ENCODE measurements at regions not wholly inside any gene's neighbourhood (a gene's known extent, or its start where the extent isn't known, plus 50 kb on each side); places are given as distances from the start of the nearest gene placed in this dataset.

DNA sequence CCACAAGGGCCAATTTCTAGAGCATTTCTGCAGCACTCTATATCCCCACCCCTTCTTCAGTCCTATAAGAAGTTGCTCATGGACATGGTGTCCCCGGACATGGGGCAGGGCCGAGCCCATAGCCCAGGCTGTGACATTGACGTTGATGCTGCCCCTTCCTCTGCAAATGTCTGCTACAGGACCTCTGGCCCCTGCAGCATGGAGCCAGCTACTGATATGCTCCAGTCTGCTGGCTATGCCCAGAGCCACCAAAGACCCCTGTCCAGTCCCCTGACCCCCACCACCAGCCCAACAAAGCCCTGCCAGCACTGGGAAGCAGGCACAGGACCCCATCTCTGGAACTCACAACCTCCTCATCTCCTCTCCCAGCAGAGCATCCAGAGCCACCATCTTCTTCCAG is 120.1 kb upstream of the SMAD3 start:
- ATAC-seq, result no peak
- DNase-seq (ENCODE audit: low spot score), result no peak
- TF ChIP-seq, protein P1, sequence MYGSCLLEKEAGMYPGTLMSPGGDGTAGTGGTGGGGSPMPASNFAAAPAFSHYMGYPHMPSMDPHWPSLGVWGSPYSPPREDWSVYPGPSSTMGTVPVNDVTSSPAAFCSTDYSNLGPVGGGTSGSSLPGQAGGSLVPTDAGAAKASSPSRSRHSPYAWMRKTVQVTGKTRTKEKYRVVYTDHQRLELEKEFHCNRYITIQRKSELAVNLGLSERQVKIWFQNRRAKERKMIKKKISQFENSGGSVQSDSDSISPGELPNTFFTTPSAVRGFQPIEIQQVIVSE (CRISPR knock-in tag; IDR thresholded peaks at IDR 0.05; ENCODE audit: borderline replicate concordance), result no peak
- TF ChIP-seq, protein P2, sequence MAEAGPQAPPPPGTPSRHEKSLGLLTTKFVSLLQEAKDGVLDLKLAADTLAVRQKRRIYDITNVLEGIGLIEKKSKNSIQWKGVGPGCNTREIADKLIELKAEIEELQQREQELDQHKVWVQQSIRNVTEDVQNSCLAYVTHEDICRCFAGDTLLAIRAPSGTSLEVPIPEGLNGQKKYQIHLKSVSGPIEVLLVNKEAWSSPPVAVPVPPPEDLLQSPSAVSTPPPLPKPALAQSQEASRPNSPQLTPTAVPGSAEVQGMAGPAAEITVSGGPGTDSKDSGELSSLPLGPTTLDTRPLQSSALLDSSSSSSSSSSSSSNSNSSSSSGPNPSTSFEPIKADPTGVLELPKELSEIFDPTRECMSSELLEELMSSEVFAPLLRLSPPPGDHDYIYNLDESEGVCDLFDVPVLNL (CRISPR knock-in tag; IDR thresholded peaks at IDR 0.05; ENCODE audit: borderline replicate concordance, low read depth), result no peak
- TF ChIP-seq RELA (CRISPR knock-in tag; IDR thresholded peaks at IDR 0.05; ENCODE audit: borderline replicate concordance), result no peak
- TF ChIP-seq, protein P3, sequence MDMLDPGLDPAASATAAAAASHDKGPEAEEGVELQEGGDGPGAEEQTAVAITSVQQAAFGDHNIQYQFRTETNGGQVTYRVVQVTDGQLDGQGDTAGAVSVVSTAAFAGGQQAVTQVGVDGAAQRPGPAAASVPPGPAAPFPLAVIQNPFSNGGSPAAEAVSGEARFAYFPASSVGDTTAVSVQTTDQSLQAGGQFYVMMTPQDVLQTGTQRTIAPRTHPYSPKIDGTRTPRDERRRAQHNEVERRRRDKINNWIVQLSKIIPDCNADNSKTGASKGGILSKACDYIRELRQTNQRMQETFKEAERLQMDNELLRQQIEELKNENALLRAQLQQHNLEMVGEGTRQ (CRISPR knock-in tag; IDR thresholded peaks at IDR 0.05), result no peak
- no peak for TF ChIP-seq CREB1 (CRISPR knock-in tag; IDR thresholded peaks at IDR 0.05)
- TF ChIP-seq, protein P4, sequence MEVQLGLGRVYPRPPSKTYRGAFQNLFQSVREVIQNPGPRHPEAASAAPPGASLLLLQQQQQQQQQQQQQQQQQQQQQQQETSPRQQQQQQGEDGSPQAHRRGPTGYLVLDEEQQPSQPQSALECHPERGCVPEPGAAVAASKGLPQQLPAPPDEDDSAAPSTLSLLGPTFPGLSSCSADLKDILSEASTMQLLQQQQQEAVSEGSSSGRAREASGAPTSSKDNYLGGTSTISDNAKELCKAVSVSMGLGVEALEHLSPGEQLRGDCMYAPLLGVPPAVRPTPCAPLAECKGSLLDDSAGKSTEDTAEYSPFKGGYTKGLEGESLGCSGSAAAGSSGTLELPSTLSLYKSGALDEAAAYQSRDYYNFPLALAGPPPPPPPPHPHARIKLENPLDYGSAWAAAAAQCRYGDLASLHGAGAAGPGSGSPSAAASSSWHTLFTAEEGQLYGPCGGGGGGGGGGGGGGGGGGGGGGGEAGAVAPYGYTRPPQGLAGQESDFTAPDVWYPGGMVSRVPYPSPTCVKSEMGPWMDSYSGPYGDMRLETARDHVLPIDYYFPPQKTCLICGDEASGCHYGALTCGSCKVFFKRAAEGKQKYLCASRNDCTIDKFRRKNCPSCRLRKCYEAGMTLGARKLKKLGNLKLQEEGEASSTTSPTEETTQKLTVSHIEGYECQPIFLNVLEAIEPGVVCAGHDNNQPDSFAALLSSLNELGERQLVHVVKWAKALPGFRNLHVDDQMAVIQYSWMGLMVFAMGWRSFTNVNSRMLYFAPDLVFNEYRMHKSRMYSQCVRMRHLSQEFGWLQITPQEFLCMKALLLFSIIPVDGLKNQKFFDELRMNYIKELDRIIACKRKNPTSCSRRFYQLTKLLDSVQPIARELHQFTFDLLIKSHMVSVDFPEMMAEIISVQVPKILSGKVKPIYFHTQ (CRISPR knock-in tag; IDR thresholded peaks at IDR 0.05), result no peak
- no peak for TF ChIP-seq FOXJ3 (CRISPR knock-in tag; IDR thresholded peaks at IDR 0.05; ENCODE audit: borderline replicate concordance)
- no peak for TF ChIP-seq TEAD1 (CRISPR knock-in tag; IDR thresholded peaks at IDR 0.05)
- TF ChIP-seq, protein P5, sequence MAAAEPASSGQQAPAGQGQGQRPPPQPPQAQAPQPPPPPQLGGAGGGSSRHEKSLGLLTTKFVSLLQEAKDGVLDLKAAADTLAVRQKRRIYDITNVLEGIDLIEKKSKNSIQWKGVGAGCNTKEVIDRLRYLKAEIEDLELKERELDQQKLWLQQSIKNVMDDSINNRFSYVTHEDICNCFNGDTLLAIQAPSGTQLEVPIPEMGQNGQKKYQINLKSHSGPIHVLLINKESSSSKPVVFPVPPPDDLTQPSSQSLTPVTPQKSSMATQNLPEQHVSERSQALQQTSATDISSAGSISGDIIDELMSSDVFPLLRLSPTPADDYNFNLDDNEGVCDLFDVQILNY (CRISPR knock-in tag; IDR thresholded peaks at IDR 0.05), result no peak
- no peak for TF ChIP-seq NR1H2 (CRISPR knock-in tag; IDR thresholded peaks at IDR 0.05)
- TF ChIP-seq ELF4 (CRISPR knock-in tag; IDR thresholded peaks at IDR 0.05; ENCODE audit: low read depth), result no peak
- TF ChIP-seq, protein P6, sequence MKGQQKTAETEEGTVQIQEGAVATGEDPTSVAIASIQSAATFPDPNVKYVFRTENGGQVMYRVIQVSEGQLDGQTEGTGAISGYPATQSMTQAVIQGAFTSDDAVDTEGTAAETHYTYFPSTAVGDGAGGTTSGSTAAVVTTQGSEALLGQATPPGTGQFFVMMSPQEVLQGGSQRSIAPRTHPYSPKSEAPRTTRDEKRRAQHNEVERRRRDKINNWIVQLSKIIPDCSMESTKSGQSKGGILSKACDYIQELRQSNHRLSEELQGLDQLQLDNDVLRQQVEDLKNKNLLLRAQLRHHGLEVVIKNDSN (CRISPR knock-in tag; IDR thresholded peaks at IDR 0.05), result no peak
- Mint-ChIP-seq H3K36me3 (no peaks in the 10 kb centered on the region), H3K4me3 (no peak overlapping the region), H3K27me3 (ENCODE audit: low read depth) (no peaks in the 10 kb centered on the region), H3K9me3 (no peaks in the 10 kb centered on the region), H3K27ac (no peak overlapping the region), H3K4me1 (no peaks in the 10 kb centered on the region)
- CTCF ChIA-PET, result interaction anchor here (1.1 to 2.2 kb wide), 6 partner anchors 175 to 359 kb away, joined by 3 to 36 read pairs (median 16); no protein-coding TSS in a partner anchor
- POLR2A ChIA-PET, result no interaction called here

DNA sequence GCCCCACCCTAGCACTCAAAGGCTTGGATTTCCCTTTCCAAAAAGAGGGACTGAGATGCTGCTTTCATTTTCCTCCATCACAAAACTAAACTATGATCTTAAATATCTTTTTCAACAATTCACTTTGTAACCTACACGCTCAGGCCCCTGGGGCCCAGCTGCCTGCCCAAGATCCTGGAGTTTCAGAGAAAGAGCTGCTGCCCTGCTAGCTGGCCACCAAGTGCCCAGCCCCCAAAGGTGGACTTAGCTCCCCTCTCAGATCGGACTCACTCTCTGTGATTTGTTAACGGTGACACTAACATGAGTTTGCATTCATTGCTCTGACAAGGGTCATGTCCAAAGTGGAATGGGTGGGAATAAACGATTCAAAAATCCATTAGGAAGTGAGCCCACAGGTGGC is 119.6 kb upstream of the SMAD3 start:
- H3K27me3 Mint-ChIP-seq (ENCODE audit: low read depth), result no peaks in the 10 kb centered on the region
- DNase-seq (ENCODE audit: low spot score) (no peak), ATAC-seq (no peak)
- H3K27ac Mint-ChIP-seq, result no peak overlapping the region
- H3K4me1 Mint-ChIP-seq, result no peaks in the 10 kb centered on the region
- no peaks in the 10 kb centered on the region for H3K9me3 Mint-ChIP-seq
- POLR2A ChIA-PET, result no interaction called here
- H3K4me3 Mint-ChIP-seq, result no peak overlapping the region
- CTCF ChIA-PET, result interaction anchor here (0.6 to 2.2 kb wide), 38 partner anchors 12 to 890 kb away, joined by 3 to 36 read pairs (median 5); partner anchors contain the start of genes AAGAB, IQCH and SMAD3
- no peaks in the 10 kb centered on the region for H3K36me3 Mint-ChIP-seq
- TF ChIP-seq, protein P5 (CRISPR knock-in tag; IDR thresholded peaks at IDR 0.05), result no peak
- TF ChIP-seq ZNF219 (CRISPR knock-in tag; IDR thresholded peaks at IDR 0.05; ENCODE audit: borderline replicate concordance), result no peak
- no peak for TF ChIP-seq IRF2 (CRISPR knock-in tag; IDR thresholded peaks at IDR 0.05; ENCODE audit: borderline replicate concordance, low read depth)
- TF ChIP-seq NFATC4 (CRISPR knock-in tag; IDR thresholded peaks at IDR 0.05), result no peak
- TF ChIP-seq ETV6 (CRISPR knock-in tag; IDR thresholded peaks at IDR 0.05), result no peak
- no peak for TF ChIP-seq ZNF317 (CRISPR knock-in tag; IDR thresholded peaks at IDR 0.05; ENCODE audit: borderline replicate concordance, low read depth)
- TF ChIP-seq FOXK1 (CRISPR knock-in tag; IDR thresholded peaks at IDR 0.05), result no peak
- TF ChIP-seq, protein P7, sequence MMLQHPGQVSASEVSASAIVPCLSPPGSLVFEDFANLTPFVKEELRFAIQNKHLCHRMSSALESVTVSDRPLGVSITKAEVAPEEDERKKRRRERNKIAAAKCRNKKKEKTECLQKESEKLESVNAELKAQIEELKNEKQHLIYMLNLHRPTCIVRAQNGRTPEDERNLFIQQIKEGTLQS (CRISPR knock-in tag; conservative IDR thresholded peaks at IDR 0.05), result no peak
- TF ChIP-seq, protein P8, sequence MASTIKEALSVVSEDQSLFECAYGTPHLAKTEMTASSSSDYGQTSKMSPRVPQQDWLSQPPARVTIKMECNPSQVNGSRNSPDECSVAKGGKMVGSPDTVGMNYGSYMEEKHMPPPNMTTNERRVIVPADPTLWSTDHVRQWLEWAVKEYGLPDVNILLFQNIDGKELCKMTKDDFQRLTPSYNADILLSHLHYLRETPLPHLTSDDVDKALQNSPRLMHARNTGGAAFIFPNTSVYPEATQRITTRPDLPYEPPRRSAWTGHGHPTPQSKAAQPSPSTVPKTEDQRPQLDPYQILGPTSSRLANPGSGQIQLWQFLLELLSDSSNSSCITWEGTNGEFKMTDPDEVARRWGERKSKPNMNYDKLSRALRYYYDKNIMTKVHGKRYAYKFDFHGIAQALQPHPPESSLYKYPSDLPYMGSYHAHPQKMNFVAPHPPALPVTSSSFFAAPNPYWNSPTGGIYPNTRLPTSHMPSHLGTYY (CRISPR knock-in tag; IDR thresholded peaks at IDR 0.05), result no peak
- TF ChIP-seq, protein P1 (CRISPR knock-in tag; IDR thresholded peaks at IDR 0.05; ENCODE audit: borderline replicate concordance), result no peak
- TF ChIP-seq, protein P9, sequence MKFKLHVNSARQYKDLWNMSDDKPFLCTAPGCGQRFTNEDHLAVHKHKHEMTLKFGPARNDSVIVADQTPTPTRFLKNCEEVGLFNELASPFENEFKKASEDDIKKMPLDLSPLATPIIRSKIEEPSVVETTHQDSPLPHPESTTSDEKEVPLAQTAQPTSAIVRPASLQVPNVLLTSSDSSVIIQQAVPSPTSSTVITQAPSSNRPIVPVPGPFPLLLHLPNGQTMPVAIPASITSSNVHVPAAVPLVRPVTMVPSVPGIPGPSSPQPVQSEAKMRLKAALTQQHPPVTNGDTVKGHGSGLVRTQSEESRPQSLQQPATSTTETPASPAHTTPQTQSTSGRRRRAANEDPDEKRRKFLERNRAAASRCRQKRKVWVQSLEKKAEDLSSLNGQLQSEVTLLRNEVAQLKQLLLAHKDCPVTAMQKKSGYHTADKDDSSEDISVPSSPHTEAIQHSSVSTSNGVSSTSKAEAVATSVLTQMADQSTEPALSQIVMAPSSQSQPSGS (CRISPR knock-in tag; IDR thresholded peaks at IDR 0.05; ENCODE audit: borderline replicate concordance, low read depth), result no peak
- TF ChIP-seq MXD4 (CRISPR knock-in tag; IDR thresholded peaks at IDR 0.05; ENCODE audit: borderline replicate concordance), result no peak
